ENCODE measurements at regions not wholly inside any gene's neighbourhood (a gene's known extent, or its start where the extent isn't known, plus 50 kb on each side); places are given as distances from the start of the nearest gene placed in this dataset.

DNA sequence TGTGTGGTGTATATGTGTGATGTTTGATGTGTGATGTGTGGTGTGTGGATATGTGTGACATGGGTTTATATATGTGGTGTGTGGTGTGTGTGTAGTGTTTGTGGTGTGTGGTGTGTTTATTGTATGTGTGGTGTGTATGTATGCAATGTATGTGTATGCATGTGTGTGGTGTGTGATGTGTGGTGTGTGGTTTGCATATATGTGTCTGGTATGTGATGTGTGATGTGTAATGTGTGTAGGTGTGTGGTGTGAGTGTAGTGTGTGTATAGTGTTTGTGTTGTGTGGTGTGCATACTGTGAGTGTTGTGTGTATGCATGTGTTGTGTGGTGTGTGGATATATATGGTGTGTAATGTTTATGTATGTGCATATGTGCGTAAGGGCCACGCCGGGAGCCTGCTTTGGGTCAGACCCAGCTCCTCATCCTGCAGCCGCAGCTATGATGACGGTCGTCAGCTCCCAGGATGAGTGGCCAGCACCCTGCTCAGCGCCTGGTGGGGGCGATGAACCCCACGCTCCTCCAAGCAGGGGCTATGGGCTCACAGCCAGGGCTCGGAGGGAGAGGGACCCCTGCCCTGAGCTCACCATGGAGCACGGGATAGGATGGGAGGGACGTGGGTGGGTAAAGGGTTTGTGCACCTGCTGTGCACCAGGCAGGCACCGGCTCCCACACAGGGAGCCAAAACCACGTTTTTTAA is 331.3 kb downstream of the EIPR1 start:
- Mint-ChIP-seq H3K27me3 (ENCODE audit: low read depth in 3 of 3) (peaks cover 0 to 4% (median 0%) of the 10 kb centered on the region in 3 donors), H3K27ac (no peak overlapping the region), H3K36me3 (no peaks in the 10 kb centered on the region), H3K9me3 (no peaks in the 10 kb centered on the region), H3K4me3 (no peak overlapping the region), H3K4me1 (no peaks in the 10 kb centered on the region)
- DNase-seq = no peak

- Mint-ChIP-seq H3K4me1 (no peaks in the 10 kb centered on the region), H3K4me3 (no peak overlapping the region)
- no peak for DNase-seq
Measured at GRCh38 chr2:3045318-3045921, 332.2 kb downstream of the EIPR1 start.

DNA sequence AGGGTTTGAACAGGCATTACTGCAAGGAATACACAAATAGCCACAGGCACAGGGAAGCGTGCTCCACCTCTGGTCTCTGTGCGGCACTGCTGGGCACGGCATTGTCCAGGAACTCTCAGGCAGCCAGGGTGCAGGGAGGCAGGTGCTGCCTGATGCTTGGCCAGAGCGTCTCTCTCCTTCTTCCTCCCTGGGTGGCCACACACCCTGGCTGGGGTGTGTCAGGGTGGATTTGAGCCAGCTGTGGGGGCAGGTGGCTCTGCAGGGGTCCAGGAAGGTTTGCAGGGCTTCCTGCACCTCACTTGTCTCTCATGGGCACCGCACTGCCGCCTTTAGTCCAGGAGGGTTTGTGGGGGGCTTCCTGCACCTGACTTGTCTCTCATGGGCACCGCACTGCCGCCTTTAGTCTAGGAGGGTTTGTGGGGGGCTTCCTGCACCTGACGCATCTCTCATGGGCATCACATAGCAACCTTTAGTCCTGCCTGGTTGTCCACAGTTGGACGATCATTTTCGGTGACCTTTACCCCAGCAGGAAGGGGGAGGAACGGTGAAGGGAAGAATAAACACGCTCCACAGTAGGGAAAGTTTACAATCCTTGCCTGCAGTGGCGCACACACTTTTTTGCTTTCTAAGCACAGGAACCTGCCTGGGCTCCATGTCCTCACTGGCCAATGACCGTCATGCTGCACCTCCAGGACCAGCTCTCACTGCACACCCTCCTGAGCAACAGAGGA is 332.9 kb downstream of the EIPR1 start:
- H3K27ac Mint-ChIP-seq = no peak overlapping the region
- H3K9me3 Mint-ChIP-seq = no peaks in the 10 kb centered on the region
- H3K27me3 Mint-ChIP-seq (ENCODE audit: low read depth in 3 of 3) = peaks cover 0 to 3% (median 0%) of the 10 kb centered on the region in 3 donors
- no peaks in the 10 kb centered on the region for H3K4me1 Mint-ChIP-seq
- H3K36me3 Mint-ChIP-seq = no peaks in the 10 kb centered on the region
- no peak overlapping the region for H3K4me3 Mint-ChIP-seq
- no peak for DNase-seq

More at GRCh38 chr2:3045318-3045921, 332.2 kb downstream of the EIPR1 start:
- Mint-ChIP-seq H3K27ac (no peak overlapping the region), H3K36me3 (no peaks in the 10 kb centered on the region), H3K27me3 (ENCODE audit: low read depth in 3 of 3) (peaks cover 0 to 3% (median 0%) of the 10 kb centered on the region in 3 donors), H3K9me3 (no peaks in the 10 kb centered on the region)

GRCh38 chr2:3043726-3044125 is 333.9 kb downstream of the EIPR1 start:
- no peak overlapping the region for H3K27ac Mint-ChIP-seq
- no peaks in the 10 kb centered on the region for H3K4me1 Mint-ChIP-seq
- H3K9me3 Mint-ChIP-seq = no peaks in the 10 kb centered on the region
- H3K4me3 Mint-ChIP-seq = no peak overlapping the region
- no peaks in the 10 kb centered on the region for H3K36me3 Mint-ChIP-seq
- no peak for DNase-seq
- H3K27me3 Mint-ChIP-seq (ENCODE audit: low read depth in 3 of 3) = peaks cover 0 to 3% (median 0%) of the 10 kb centered on the region in 3 donors

GRCh38 chr2:3042601-3043585 is 334.7 kb downstream of the EIPR1 start:
- Mint-ChIP-seq H3K27ac (no peak overlapping the region), H3K4me1 (no peaks in the 10 kb centered on the region), H3K9me3 (peaks cover 0 to 5% (median 0%) of the 10 kb centered on the region in 6 donors), H3K27me3 (ENCODE audit: low read depth in 3 of 3) (peaks cover 0 to 3% (median 0%) of the 10 kb centered on the region in 3 donors), H3K36me3 (no peaks in the 10 kb centered on the region), H3K4me3 (no peak overlapping the region)
- DNase-seq = no peak

GRCh38 chr2:3041841-3042600 is 335.6 kb downstream of the EIPR1 start:
- Mint-ChIP-seq H3K4me1 (no peaks in the 10 kb centered on the region), H3K36me3 (no peaks in the 10 kb centered on the region), H3K27me3 (ENCODE audit: low read depth in 3 of 3) (peaks cover 0 to 3% (median 0%) of the 10 kb centered on the region in 3 donors), H3K9me3 (peaks cover 0 to 5% (median 0%) of the 10 kb centered on the region in 6 donors), H3K27ac (no peak overlapping the region), H3K4me3 (no peak overlapping the region)
- DNase-seq = no peak

DNA sequence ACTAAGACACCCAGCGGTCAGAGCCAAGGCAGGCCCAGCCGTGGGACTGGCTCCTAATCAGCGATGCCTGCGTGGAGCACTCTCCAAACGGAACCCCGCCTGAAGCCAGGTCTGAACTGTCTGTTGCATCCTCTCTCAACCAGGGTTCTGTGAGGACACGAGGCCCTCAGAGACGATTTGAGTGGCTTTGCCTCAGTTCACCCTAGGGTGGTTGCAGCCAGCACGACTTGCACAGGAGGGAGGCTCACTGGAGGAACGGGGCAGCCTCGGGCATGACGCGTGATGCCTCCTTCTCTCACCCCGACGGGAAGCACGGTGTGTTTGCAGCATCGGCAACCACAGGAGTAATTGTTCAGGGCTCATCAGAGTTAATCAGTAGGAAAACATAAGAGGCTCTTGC is 336.4 kb downstream of the EIPR1 start:
- Mint-ChIP-seq H3K9me3 (peaks cover 0 to 5% (median 0%) of the 10 kb centered on the region in 6 donors), H3K36me3 (no peaks in the 10 kb centered on the region), H3K4me1 (no peaks in the 10 kb centered on the region), H3K4me3 (no peak overlapping the region), H3K27ac (no peak overlapping the region), H3K27me3 (ENCODE audit: low read depth in 3 of 3) (peaks cover 0 to 3% (median 0%) of the 10 kb centered on the region in 3 donors)
- no peak for DNase-seq

- Mint-ChIP-seq H3K4me3 (no peak overlapping the region), H3K27me3 (ENCODE audit: low read depth in 3 of 3) (peaks cover 0 to 3% (median 0%) of the 10 kb centered on the region in 3 donors), H3K27ac (no peak overlapping the region), H3K36me3 (no peaks in the 10 kb centered on the region), H3K4me1 (no peaks in the 10 kb centered on the region), H3K9me3 (peaks cover 0 to 5% (median 0%) of the 10 kb centered on the region in 6 donors)
- DNase-seq = no peak
Measured at GRCh38 chr2:3040496-3041140, 337.0 kb downstream of the EIPR1 start.

GRCh38 chr2:3040066-3040428 is 337.6 kb downstream of the EIPR1 start:
- DNase-seq = no peak
- Mint-ChIP-seq H3K4me3 (no peak overlapping the region), H3K36me3 (no peaks in the 10 kb centered on the region), H3K27ac (no peak overlapping the region), H3K9me3 (peaks cover 0 to 5% (median 0%) of the 10 kb centered on the region in 6 donors), H3K27me3 (ENCODE audit: low read depth in 3 of 3) (peaks cover 0 to 3% (median under 1%) of the 10 kb centered on the region in 3 donors), H3K4me1 (no peaks in the 10 kb centered on the region)

GRCh38 chr2:3039188-3040065 is 338.2 kb downstream of the EIPR1 start:
- H3K27ac Mint-ChIP-seq = no peak overlapping the region
- H3K4me3 Mint-ChIP-seq = no peak overlapping the region
- peaks cover 0 to 5% (median 0%) of the 10 kb centered on the region in 6 donors for H3K9me3 Mint-ChIP-seq
- peaks cover 0 to 3% (median 1%) of the 10 kb centered on the region in 3 donors for H3K27me3 Mint-ChIP-seq (ENCODE audit: low read depth in 3 of 3)
- H3K4me1 Mint-ChIP-seq = no peaks in the 10 kb centered on the region
- DNase-seq = no peak
- H3K36me3 Mint-ChIP-seq = no peaks in the 10 kb centered on the region

GRCh38 chr2:3038636-3039035 is 339.0 kb downstream of the EIPR1 start:
- no peak overlapping the region for H3K4me3 Mint-ChIP-seq
- peaks cover 0 to 3% (median 1%) of the 10 kb centered on the region in 3 donors for H3K27me3 Mint-ChIP-seq (ENCODE audit: low read depth in 3 of 3)
- H3K36me3 Mint-ChIP-seq = no peaks in the 10 kb centered on the region
- no peak for DNase-seq
- no peak overlapping the region for H3K27ac Mint-ChIP-seq
- no peaks in the 10 kb centered on the region for H3K4me1 Mint-ChIP-seq
- peaks cover 0 to 5% (median 0%) of the 10 kb centered on the region in 6 donors for H3K9me3 Mint-ChIP-seq
